ENCODE measurements at regions not wholly inside any gene's neighbourhood (a gene's known extent, or its start where the extent isn't known, plus 50 kb on each side); places are given as distances from the start of the nearest gene placed in this dataset.

- DNase-seq = no peak
- ATAC-seq (ENCODE audit: insufficient read depth, low FRiP score) = no peak
- Histone ChIP-seq H3K4me3 (no peak overlapping the region), H3K27me3 (ENCODE audit: control insufficient read depth in 3 of 3, insufficient read depth in 3 of 3, low read length in 2 of 3) (no peaks in the 10 kb centered on the region), H3K36me3 (ENCODE audit: control insufficient read depth in 4 of 4, insufficient read depth in 4 of 4, low read length in 4 of 4) (no peaks in the 10 kb centered on the region), H3K4me1 (ENCODE audit: control insufficient read depth in 5 of 5, insufficient read depth in 5 of 5, low read length in 5 of 5) (no peaks in the 10 kb centered on the region), H3K27ac (ENCODE audit: low read depth in 1 of 2, low read length in 1 of 2) (no peak overlapping the region), H3K9me3 (ENCODE audit: control insufficient read depth in 4 of 4, insufficient read depth in 3 of 4, low read length in 3 of 4) (no peaks in the 10 kb centered on the region), H3K9ac (ENCODE audit: insufficient read depth in 1 of 2, low read length in 2 of 2) (no peak overlapping the region)
- no peak for TF ChIP-seq CTCF (IDR thresholded peaks at IDR 0.05; ENCODE audit: control extremely low read depth, extremely low read depth)
Measured at GRCh38 chr6:101199441-101199840, 194.1 kb upstream of the GRIK2 start.

- no peak overlapping the region for H3K4me3 ChIP-seq
- TF ChIP-seq CTCF (IDR thresholded peaks at IDR 0.05; ENCODE audit: control extremely low read depth, extremely low read depth) = no peak
- ATAC-seq (ENCODE audit: insufficient read depth, low FRiP score) = no peak
- H3K36me3 ChIP-seq (ENCODE audit: control insufficient read depth in 4 of 4, insufficient read depth in 4 of 4, low read length in 4 of 4) = no peaks in the 10 kb centered on the region
- DNase-seq = no peak
- no peak overlapping the region for H3K27ac ChIP-seq (ENCODE audit: low read depth in 1 of 2, low read length in 1 of 2)
- no peaks in the 10 kb centered on the region for H3K9me3 ChIP-seq (ENCODE audit: control insufficient read depth in 4 of 4, insufficient read depth in 3 of 4, low read length in 3 of 4)
- H3K27me3 ChIP-seq (ENCODE audit: control insufficient read depth in 3 of 3, insufficient read depth in 3 of 3, low read length in 2 of 3) = no peaks in the 10 kb centered on the region
- no peaks in the 10 kb centered on the region for H3K4me1 ChIP-seq (ENCODE audit: control insufficient read depth in 5 of 5, insufficient read depth in 5 of 5, low read length in 5 of 5)
- no peak overlapping the region for H3K9ac ChIP-seq (ENCODE audit: insufficient read depth in 1 of 2, low read length in 2 of 2)
Measured at GRCh38 chr6:101202867-101203374, 190.6 kb upstream of the GRIK2 start.

- Histone ChIP-seq H3K4me3 (no peak overlapping the region), H3K9me3 (ENCODE audit: control insufficient read depth in 4 of 4, insufficient read depth in 3 of 4, low read length in 3 of 4) (no peaks in the 10 kb centered on the region), H3K36me3 (ENCODE audit: control insufficient read depth in 4 of 4, insufficient read depth in 4 of 4, low read length in 4 of 4) (no peaks in the 10 kb centered on the region), H3K27me3 (ENCODE audit: control insufficient read depth in 3 of 3, insufficient read depth in 3 of 3, low read length in 2 of 3) (no peaks in the 10 kb centered on the region), H3K27ac (ENCODE audit: low read depth in 1 of 2, low read length in 1 of 2) (no peak overlapping the region), H3K9ac (ENCODE audit: insufficient read depth in 1 of 2, low read length in 2 of 2) (no peak overlapping the region), H3K4me1 (ENCODE audit: control insufficient read depth in 5 of 5, insufficient read depth in 5 of 5, low read length in 5 of 5) (no peaks in the 10 kb centered on the region)
- 64 to 78% methylated on average over 2 of the region's 2 CpGs for WGBS, 2 donors
- ATAC-seq (ENCODE audit: insufficient read depth, low FRiP score) (no peak), DNase-seq (no peak)
- no peak for TF ChIP-seq CTCF (IDR thresholded peaks at IDR 0.05; ENCODE audit: control extremely low read depth, extremely low read depth)
Measured at GRCh38 chr6:101203664-101204063, 189.8 kb upstream of the GRIK2 start.

- 38 to 49% methylated on average over 4 of the region's 4 CpGs for WGBS, 2 donors
- no peaks in the 10 kb centered on the region for H3K36me3 ChIP-seq (ENCODE audit: control insufficient read depth in 4 of 4, insufficient read depth in 4 of 4, low read length in 4 of 4)
- H3K4me3 ChIP-seq = no peak overlapping the region
- no peak overlapping the region for H3K27ac ChIP-seq (ENCODE audit: low read depth in 1 of 2, low read length in 1 of 2)
- no peak for TF ChIP-seq CTCF (IDR thresholded peaks at IDR 0.05; ENCODE audit: control extremely low read depth, extremely low read depth)
- ATAC-seq (ENCODE audit: insufficient read depth, low FRiP score) (no peak), DNase-seq (no peak)
- H3K27me3 ChIP-seq (ENCODE audit: control insufficient read depth in 3 of 3, insufficient read depth in 3 of 3, low read length in 2 of 3) = no peaks in the 10 kb centered on the region
- no peaks in the 10 kb centered on the region for H3K9me3 ChIP-seq (ENCODE audit: control insufficient read depth in 4 of 4, insufficient read depth in 3 of 4, low read length in 3 of 4)
- H3K9ac ChIP-seq (ENCODE audit: insufficient read depth in 1 of 2, low read length in 2 of 2) = no peak overlapping the region
- H3K4me1 ChIP-seq (ENCODE audit: control insufficient read depth in 5 of 5, insufficient read depth in 5 of 5, low read length in 5 of 5) = no peaks in the 10 kb centered on the region
Measured at GRCh38 chr6:101208152-101208551, 185.4 kb upstream of the GRIK2 start.
